Peyer's patch (tissue), 4 donors: ENCODE measurements at regions not wholly inside any gene's neighbourhood (a gene's known extent, or its start where the extent isn't known, plus 50 kb on each side); places are given as distances from the start of the nearest gene placed in this dataset.

Experiments used
- CTCF ChIP-seq, 6 experiments: fragments of 450-650 bp in 4 of 6; fragments of 200-600 bp in 2 of 6; sonication (generic) in 1 of 6; IDR thresholded peaks; one replicate each; pipeline ENCODE4 v1.5.1; 2017 to 2019; ENCODE audit warnings: antibody characterized with exemption in 6 of 6, mild to moderate bottlenecking in 3 of 6, moderate library complexity in 1 of 6
- POLR2A ChIP-seq, 2 donors: fragments of 450-650 bp; IDR thresholded peaks; one replicate each; pipeline ENCODE4 v1.5.1; 2017; ENCODE audit warnings: antibody characterized with exemption in 2 of 2, mild to moderate bottlenecking in 2 of 2, moderate library complexity in 2 of 2

- TF ChIP-seq CTCF (IDR thresholded peaks at IDR 0.05) (no peak), POLR2A (IDR thresholded peaks at IDR 0.05) (no peak)
These were observed 662.5 kb upstream of the SALL1 start for GRCh38 chr16:51813609-51814008.
